ENCODE measurements at regions not wholly inside any gene's neighbourhood (a gene's known extent, or its start where the extent isn't known, plus 50 kb on each side); places are given as distances from the start of the nearest gene placed in this dataset.
"Not testable (repeated sequence)": the region's sequence is repeated elsewhere in the genome, so short reads cannot be mapped to it uniquely, and the experiment has no call there.

GRCh38 chr6:159521962-159522361, 171.1 kb downstream of the SOD2 start:
- Mint-ChIP-seq H3K4me1 (ENCODE audit: low read depth) (no peaks in the 10 kb centered on the region), H3K4me3 (no peak overlapping the region), H3K27me3 (peaks cover 32% of the 10 kb centered on the region), H3K36me3 (no peaks in the 10 kb centered on the region), H3K27ac (no peak overlapping the region), H3K9me3 (ENCODE audit: low read depth) (peaks cover 6% of the 10 kb centered on the region)

GRCh38 chr6:159520002-159520401, 173.0 kb downstream of the SOD2 start:
- no peak overlapping the region for H3K4me3 Mint-ChIP-seq
- peaks cover 17% of the 10 kb centered on the region for H3K27me3 Mint-ChIP-seq
- H3K9me3 Mint-ChIP-seq (ENCODE audit: low read depth), result peaks cover 15% of the 10 kb centered on the region
- H3K4me1 Mint-ChIP-seq (ENCODE audit: low read depth), result no peaks in the 10 kb centered on the region
- H3K36me3 Mint-ChIP-seq, result no peaks in the 10 kb centered on the region
- no peak overlapping the region for H3K27ac Mint-ChIP-seq

GRCh38 chr6:159515811-159516210, 177.2 kb downstream of the SOD2 start:
- not testable (repeated sequence) for H3K4me1 Mint-ChIP-seq (ENCODE audit: low read depth); H3K27ac Mint-ChIP-seq; H3K4me3 Mint-ChIP-seq; H3K36me3 Mint-ChIP-seq
- Mint-ChIP-seq H3K27me3 (peaks cover 11% of the 10 kb centered on the region), H3K9me3 (ENCODE audit: low read depth) (peaks cover 15% of the 10 kb centered on the region)

- no peak overlapping the region for H3K27ac Mint-ChIP-seq
- H3K9me3 Mint-ChIP-seq (ENCODE audit: low read depth), result peaks cover 15% of the 10 kb centered on the region
- H3K27me3 Mint-ChIP-seq, result peaks cover 7% of the 10 kb centered on the region
- H3K36me3 Mint-ChIP-seq, result no peaks in the 10 kb centered on the region
- H3K4me1 Mint-ChIP-seq (ENCODE audit: low read depth), result no peaks in the 10 kb centered on the region
- no peak overlapping the region for H3K4me3 Mint-ChIP-seq
Observed at GRCh38 chr6:159513914-159514313, 179.1 kb downstream of the SOD2 start.

GRCh38 chr6:159513074-159513720, 179.8 kb downstream of the SOD2 start:
- H3K27me3 Mint-ChIP-seq, result peaks cover 7% of the 10 kb centered on the region
- peaks cover 15% of the 10 kb centered on the region for H3K9me3 Mint-ChIP-seq (ENCODE audit: low read depth)
- H3K27ac Mint-ChIP-seq, result no peak overlapping the region
- no peaks in the 10 kb centered on the region for H3K36me3 Mint-ChIP-seq
- H3K4me1 Mint-ChIP-seq (ENCODE audit: low read depth), result no peaks in the 10 kb centered on the region
- H3K4me3 Mint-ChIP-seq, result no peak overlapping the region

- Mint-ChIP-seq H3K27me3 (peaks cover 7% of the 10 kb centered on the region), H3K36me3 (no peaks in the 10 kb centered on the region), H3K9me3 (ENCODE audit: low read depth) (peaks cover 15% of the 10 kb centered on the region), H3K27ac (no peak overlapping the region), H3K4me1 (ENCODE audit: low read depth) (no peaks in the 10 kb centered on the region), H3K4me3 (no peak overlapping the region)
Observed at GRCh38 chr6:159512571-159512970, 180.5 kb downstream of the SOD2 start.

GRCh38 chr6:159512104-159512503, 180.9 kb downstream of the SOD2 start:
- Mint-ChIP-seq H3K9me3 (ENCODE audit: low read depth) (peaks cover 11% of the 10 kb centered on the region), H3K27me3 (peaks cover 7% of the 10 kb centered on the region), H3K27ac (no peak overlapping the region), H3K4me1 (ENCODE audit: low read depth) (no peaks in the 10 kb centered on the region), H3K4me3 (no peak overlapping the region), H3K36me3 (no peaks in the 10 kb centered on the region)

- H3K27ac Mint-ChIP-seq, result no peak overlapping the region
Observed at GRCh38 chr6:159510141-159510540, 182.9 kb downstream of the SOD2 start.

GRCh38 chr6:159508931-159509330, 184.1 kb downstream of the SOD2 start:
- no peaks in the 10 kb centered on the region for H3K9me3 Mint-ChIP-seq (ENCODE audit: low read depth)
- H3K4me3 Mint-ChIP-seq, result no peak overlapping the region
- H3K27ac Mint-ChIP-seq, result no peak overlapping the region
- H3K27me3 Mint-ChIP-seq, result peaks cover 4% of the 10 kb centered on the region
- no peaks in the 10 kb centered on the region for H3K4me1 Mint-ChIP-seq (ENCODE audit: low read depth)
- H3K36me3 Mint-ChIP-seq, result no peaks in the 10 kb centered on the region

More at GRCh38 chr6:159510141-159510540, 182.9 kb downstream of the SOD2 start:
- H3K4me3 Mint-ChIP-seq, result no peak overlapping the region
- no peaks in the 10 kb centered on the region for H3K4me1 Mint-ChIP-seq (ENCODE audit: low read depth)
- H3K9me3 Mint-ChIP-seq (ENCODE audit: low read depth), result no peaks in the 10 kb centered on the region
- peaks cover 4% of the 10 kb centered on the region for H3K27me3 Mint-ChIP-seq
- no peaks in the 10 kb centered on the region for H3K36me3 Mint-ChIP-seq

- Mint-ChIP-seq H3K27ac (no peak overlapping the region), H3K9me3 (ENCODE audit: low read depth) (no peaks in the 10 kb centered on the region)
Observed at GRCh38 chr6:159506048-159506447, 187.0 kb downstream of the SOD2 start.

GRCh38 chr6:159505140-159505922, 187.7 kb downstream of the SOD2 start:
- Mint-ChIP-seq H3K27ac (no peak overlapping the region), H3K9me3 (ENCODE audit: low read depth) (no peaks in the 10 kb centered on the region), H3K27me3 (peaks cover 8% of the 10 kb centered on the region), H3K4me1 (ENCODE audit: low read depth) (no peaks in the 10 kb centered on the region), H3K36me3 (no peaks in the 10 kb centered on the region), H3K4me3 (no peak overlapping the region)

More at GRCh38 chr6:159506048-159506447, 187.0 kb downstream of the SOD2 start:
- H3K4me1 Mint-ChIP-seq (ENCODE audit: low read depth), result no peaks in the 10 kb centered on the region
- no peaks in the 10 kb centered on the region for H3K36me3 Mint-ChIP-seq
- H3K27me3 Mint-ChIP-seq, result peaks cover 8% of the 10 kb centered on the region
- no peak overlapping the region for H3K4me3 Mint-ChIP-seq

GRCh38 chr6:159501558-159501957, 191.5 kb downstream of the SOD2 start:
- Mint-ChIP-seq H3K4me1 (ENCODE audit: low read depth) (no peaks in the 10 kb centered on the region), H3K36me3 (no peaks in the 10 kb centered on the region), H3K27ac (no peak overlapping the region), H3K9me3 (ENCODE audit: low read depth) (peaks cover 12% of the 10 kb centered on the region), H3K4me3 (no peak overlapping the region), H3K27me3 (peaks cover 9% of the 10 kb centered on the region)

GRCh38 chr6:159499034-159499433, 194.0 kb downstream of the SOD2 start:
- Mint-ChIP-seq H3K27me3 (peaks cover 10% of the 10 kb centered on the region), H3K4me3 (no peak overlapping the region), H3K36me3 (no peaks in the 10 kb centered on the region), H3K27ac (no peak overlapping the region), H3K9me3 (ENCODE audit: low read depth) (peaks cover 12% of the 10 kb centered on the region), H3K4me1 (ENCODE audit: low read depth) (no peaks in the 10 kb centered on the region)

GRCh38 chr6:159494586-159494972, 198.5 kb downstream of the SOD2 start:
- Mint-ChIP-seq H3K4me1 (ENCODE audit: low read depth) (no peaks in the 10 kb centered on the region), H3K27ac (no peak overlapping the region), H3K36me3 (no peaks in the 10 kb centered on the region), H3K4me3 (no peak overlapping the region), H3K9me3 (ENCODE audit: low read depth) (peaks cover 12% of the 10 kb centered on the region), H3K27me3 (peaks cover 13% of the 10 kb centered on the region)

- Mint-ChIP-seq H3K9me3 (ENCODE audit: low read depth) (peaks cover 11% of the 10 kb centered on the region), H3K27me3 (peaks cover 13% of the 10 kb centered on the region), H3K27ac (no peak overlapping the region), H3K4me1 (ENCODE audit: low read depth) (no peaks in the 10 kb centered on the region), H3K36me3 (no peaks in the 10 kb centered on the region), H3K4me3 (no peak overlapping the region)
Observed at GRCh38 chr6:159493898-159494585, 199.0 kb downstream of the SOD2 start.
